ENCODE measurements at regions not wholly inside any gene's neighbourhood (a gene's known extent, or its start where the extent isn't known, plus 50 kb on each side); places are given as distances from the start of the nearest gene placed in this dataset.

DNA sequence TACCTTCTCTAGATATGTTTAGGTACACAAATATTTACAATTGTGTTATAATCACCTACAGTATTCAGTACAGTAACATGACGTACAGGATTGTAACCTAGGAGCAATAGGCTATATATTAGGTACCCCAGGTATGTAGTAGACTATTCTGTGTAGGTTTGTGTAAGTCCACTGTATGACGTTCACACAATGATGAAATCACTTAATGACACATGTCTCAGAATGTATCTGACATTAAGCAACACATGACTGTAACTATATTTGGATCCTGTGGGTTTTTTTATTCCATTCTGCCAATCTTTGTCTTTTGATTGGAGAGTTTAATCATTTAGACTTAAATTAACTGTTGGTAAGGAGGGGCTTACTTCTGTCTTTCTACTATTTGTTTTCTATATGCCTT lies 52.1 kb downstream of the STYXL2 start:
- no peak for DNase-seq

DNA sequence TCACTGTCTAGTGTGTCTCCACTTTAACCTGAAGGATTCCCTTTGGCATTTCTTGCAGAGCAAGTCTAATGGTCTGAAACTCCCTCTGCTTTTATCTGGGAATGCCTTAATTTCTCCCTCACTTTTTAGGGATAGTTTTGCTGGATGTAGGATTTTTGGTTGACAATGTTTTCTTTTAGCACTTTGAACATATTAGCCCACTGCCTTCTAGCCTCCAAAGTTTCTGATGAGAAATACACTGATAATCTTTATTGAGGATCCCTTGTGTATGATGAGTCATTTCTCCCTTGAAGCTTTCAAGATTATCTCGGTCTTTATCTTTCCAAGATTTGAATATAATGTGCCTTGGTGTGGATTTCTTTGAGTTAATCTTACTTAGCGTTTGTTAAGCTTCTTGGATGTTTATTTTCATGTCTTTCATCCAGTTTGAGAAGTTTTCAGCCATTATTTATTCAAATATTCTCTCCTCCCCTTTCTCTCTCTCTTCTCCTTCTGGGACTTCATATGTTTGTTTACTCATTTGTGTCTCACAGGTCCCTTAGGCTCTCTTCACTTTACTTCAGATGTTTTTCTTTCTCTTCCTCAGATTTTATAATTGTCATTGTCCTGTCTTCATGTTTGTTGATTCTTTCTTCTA lies 53.1 kb downstream of the STYXL2 start:
- no peak for DNase-seq

DNA sequence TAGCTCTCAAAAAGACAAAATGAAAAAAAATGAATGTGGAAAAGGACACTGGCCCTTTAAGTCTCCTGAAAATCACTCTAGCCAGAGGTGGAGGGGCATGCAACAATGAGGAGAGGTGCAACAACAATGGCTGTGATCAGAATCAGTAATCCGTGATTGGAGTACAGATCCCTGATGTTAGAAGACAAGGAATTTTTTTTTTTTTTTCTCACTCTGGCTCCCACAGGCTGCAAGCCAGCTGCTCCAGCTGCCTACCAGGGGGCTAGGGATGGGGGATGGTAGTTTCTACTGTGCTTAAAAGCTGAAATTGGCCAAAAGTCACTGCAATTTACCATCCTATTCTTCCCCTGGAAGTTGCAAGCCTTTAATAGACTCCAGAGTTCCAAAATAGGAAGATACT lies 54.5 kb downstream of the STYXL2 start:
- no peak for DNase-seq

DNA sequence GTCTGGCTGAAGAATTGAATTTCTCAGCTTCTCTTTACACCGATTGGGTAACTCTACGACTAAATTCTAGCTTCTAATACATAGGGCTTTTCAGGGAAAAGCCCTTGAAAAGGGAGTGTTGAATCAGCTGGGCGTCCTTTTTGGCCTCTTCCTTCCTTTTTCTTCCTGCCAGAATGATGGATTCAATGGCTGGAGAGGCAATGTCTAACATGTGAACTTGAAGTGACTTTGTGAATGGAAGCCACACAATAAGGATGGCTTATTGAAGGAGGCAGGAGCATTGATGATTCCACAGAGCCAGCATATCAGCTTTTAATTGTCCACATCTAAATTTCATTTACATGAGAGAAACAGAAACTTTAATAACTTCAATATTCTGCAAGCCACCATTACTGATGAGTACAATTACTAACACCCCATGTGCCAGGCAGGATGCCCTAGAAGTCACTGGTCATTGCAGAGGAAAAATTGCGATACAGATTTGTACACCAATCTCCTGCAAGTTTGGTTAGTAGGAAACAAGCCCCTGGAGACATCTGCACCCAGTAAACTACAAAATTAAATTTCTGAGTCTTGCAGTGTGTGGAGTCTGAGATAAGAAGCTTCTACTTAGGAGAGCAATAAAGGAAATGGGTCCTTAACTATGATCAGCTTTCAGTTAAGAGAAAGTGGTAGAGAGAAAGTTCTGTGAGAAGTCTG lies 56.1 kb downstream of the STYXL2 start:
- DNase-seq: no peak

DNA sequence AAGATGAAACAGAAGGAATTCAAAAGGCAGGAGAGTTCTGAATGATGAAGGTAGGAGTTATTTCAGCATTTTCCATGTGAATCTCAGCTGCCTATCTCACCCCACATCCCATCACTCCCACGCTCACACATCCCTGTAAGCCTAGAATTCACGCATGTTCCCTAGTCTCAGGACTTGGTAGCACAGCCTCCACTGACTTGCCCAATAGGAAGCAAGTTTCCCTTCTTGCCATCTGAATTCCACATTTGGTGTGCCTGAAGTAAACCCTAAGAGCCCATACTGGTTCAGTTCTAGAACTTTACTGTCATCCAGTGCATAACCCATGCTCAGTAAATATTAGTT lies 56.6 kb downstream of the STYXL2 start:
- DNase-seq: no peak

DNA sequence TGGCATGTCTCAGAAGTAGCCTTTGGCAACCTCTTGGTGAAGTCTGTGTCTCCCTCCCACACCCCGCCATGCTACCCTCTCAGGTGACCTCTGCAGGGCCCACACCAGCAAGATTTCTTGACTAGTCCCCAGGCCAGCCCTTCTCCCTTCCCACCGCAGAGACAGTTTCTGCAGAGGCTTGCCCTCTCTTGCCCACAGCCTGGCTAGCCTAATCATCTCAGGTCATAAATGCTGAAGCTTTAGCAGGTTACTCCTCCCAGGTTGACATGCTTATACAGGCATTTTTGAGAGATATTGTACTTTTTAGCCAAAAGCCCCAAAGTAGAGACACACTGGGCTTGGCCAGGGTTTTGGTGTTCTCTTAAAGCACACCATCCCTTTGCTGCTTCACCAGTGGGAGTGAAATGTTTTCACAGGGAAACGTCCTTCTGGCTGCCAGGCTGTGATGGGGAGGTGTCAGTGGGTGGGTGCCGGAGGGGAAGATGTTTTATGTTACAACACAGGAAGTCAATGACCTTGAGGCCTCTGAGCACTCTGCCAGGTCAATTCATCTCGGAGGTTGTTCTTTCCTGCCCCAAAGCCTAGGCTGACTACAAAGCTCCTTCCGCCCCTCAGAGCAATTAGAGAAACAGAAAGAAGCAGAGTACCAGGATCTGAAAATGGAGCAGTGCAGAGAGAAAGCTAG lies 58.5 kb downstream of the STYXL2 start:
- no peak for DNase-seq

DNA sequence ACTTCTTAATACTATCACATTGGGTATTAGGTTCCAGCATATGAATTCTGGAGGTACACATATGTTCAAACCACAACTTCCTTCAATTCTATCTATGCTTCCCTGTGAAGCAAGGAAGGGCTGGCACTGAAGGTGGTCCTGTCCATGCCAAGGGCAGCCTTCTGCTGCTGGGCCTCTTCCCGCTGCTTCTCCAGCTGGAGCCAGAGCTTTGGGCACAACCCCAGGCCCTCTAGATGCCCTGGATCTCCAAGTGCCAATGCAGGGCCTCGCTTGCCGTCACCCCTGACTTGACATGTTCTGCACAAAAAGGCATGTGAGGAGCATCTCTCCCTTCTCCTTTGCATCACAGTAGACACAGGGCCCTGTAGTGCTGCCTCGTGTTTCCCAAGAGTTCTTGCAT lies 62.6 kb downstream of the STYXL2 start:
- DNase-seq: no peak

DNA sequence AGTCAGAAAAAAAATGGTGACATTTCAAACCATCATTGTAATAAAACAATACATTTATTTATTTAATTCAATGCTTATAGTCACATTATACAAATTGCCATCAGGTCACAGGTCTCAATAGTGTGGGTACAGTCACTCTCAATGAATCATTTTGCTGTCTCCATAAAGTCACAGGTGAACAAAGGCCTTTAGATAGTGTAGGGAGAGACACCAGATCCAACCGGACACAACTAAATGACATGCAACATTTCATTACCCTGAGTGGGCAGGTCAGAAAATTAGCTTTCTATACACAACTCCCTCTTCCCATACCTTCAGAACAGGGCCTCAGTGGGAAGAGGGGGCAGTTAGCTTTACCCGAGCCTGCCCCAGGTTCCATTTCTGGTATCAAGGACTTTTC lies 63.2 kb downstream of the STYXL2 start:
- DNase-seq: no peak

DNA sequence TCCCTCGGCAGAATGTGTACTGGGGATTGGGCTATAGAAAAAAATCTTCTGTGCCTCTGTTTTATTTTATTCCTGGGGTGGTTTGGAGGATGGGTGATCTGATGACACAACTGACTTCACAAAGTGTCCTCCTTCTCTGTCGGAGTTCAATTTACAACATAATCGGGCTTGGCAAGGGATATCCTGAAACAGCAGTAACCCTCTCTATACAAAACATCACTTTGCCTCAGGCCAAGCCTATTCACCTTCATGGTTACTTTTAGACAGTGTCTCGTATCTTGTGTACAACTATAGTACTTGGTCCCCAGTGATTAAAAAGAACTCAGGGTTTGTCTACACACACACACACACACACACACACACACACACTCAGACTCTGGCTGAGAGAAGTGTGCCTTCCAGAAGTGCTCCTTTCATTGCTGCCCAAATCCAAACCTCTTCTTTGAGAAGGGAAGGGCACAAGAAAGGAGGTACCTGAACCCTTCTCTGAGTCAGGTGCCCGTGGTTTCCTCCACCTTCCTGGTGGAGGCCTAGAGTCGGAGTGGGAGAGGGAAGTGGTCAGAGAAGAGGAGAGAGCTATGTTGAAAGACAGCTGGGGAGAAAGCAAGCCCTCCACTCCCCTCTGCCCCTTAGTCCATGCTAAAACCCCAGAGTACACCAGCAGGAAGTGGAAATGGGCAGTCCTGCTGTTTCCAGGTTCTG lies 62.4 kb upstream of the POU2F1 start:
- no peak for DNase-seq

DNA sequence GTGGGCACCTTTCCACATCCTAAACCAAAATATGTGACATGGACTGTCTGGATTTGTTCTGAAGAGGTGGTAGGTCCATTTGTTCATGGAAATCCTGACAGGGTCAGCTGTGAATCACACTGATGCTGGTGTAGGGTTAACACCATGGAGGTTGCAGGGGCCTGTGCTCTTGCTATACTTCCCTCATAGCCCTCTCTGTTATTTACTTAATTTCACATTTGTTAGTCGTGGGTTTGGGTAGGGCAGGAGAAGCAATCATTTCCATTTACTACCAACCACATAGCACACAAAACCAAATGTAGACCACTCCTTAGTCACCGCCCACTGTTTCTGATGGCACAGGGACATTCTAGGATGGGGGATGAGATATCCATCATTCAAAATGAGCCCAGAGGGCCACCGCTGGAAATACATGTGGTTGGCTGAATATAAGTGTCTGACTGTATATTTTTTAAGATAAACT lies 61.8 kb upstream of the POU2F1 start:
- DNase-seq: no peak

DNA sequence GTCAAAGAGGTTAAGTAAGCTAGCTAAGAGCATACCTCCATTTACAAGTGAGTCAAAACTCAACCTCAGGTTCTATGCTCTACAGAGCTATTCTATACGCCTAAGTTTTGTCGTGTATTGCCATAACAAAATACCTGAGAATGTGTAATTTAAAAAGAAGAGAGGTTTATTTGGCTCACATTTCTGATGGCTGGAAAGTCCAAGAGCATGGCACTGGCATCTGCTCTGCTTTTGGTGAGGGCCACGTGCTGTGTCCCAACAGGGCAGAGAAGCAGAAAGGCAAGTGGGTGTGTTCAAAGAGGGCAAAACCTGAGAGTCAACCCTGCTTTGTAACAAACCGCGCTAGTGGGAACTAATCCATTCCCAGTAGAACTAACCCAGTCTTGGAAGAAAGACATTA lies 60.9 kb upstream of the POU2F1 start:
- no peak for DNase-seq

DNA sequence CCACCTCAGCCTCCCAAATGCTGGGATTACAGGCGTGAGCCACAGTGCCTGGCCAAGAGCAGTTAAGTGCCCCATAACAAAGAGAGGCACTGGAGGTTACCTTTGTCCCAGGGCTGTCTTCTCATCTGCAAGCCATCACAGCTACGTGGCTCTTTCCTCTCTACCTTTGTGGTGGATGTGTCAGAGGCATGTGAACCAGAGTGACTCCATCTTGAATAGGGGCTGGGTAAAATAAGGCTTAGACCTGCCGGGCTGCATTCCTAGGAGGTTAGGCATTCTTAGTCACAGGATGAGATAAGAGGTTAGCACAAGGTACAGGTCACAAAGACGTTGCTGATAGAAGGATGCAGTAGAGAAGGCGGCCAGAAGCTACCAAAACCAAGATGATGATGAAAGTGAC lies 59.4 kb upstream of the POU2F1 start:
- DNase-seq: no peak

DNA sequence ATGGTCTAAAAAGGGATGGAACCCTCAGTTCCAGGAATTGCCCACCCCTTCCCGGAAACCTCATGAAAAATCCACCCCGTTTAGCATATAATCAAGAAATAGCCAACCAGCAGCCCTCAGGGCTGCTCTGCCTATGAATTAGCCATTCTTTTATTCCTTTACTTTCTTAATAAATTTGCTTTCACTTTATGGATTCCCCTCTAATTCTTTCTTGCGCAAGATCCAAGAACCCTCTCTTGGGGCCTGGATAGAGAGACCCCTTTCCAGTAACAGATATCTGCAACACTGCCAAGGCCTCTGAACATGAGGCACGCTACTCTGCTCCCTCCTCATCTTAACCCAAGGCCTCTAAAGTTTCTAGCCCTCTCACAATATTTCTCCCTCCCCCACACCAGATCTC lies 58.9 kb upstream of the POU2F1 start:
- no peak for DNase-seq

DNA sequence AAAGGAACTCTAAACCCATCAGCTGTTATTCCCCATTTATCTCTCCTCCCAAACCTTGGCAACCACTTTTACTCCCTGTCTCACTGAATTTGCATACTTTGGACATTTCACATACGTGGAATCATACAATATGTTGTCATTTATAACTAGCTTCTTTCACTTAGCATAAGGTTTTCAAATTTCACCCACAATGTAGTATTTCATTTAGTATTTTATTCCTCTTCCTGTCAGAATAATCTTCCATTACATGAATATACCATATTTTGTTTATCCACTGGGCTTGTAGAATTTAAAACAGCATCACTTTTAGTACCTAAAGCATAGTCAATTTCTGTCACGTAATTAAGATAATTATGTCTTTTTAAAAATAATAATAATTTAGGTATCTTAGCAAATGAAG lies 55.5 kb upstream of the POU2F1 start:
- DNase-seq: no peak

DNA sequence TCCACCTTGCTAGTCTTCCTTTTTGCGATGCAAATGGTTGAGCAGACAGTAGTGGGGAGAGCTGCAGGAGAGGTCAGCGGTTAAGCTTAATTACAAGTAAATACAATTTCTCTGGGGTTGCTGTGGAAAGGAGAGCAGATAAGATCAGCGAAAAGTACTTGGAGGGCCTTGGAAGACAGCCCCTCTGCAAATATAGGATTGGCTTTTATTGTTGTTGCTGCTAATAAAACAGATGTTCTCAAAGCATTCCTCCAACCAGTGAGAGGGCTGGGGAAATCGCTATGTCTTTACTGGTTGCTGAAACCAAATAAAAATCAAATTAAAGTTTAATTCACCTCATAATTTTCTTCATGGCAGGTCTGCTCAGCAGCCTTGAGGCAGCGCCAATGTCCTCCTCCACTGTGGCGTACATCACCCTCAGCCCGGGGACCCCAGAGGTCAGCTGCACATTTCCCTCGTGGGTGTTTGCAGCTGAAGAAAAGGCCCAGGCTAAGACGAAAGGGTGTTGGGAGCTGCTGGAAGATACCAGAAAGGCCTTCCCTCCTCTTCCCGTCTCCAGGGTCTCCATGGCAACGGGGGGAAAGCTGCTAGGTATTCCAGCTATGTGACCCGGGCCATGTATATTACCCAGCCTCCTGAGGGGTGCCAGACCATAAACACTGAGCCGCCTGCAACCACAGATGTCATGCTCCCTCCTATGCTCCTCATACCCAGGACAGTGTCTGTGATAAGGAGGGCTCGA lies 54.6 kb upstream of the POU2F1 start:
- DNase-seq: peak; percentile 57

DNA sequence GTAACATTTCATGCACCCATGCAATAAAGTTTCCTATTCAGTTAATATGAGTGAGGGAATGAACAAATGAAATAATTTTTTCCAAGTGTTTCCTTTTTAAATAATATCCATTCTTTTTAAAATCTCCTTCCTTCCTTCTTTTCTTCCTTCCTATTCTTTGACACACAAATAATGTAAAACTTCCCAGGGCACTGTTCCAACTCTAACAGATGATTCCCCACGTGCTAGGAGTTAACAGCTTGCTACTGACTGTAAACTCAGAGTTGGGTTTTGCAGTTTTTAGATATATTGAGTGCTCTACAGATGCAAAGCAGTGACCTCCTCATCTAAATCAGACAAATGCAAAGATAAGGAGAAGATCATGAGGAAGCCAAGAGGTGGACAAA lies 54.0 kb upstream of the POU2F1 start:
- DNase-seq: peak; percentile 21

DNA sequence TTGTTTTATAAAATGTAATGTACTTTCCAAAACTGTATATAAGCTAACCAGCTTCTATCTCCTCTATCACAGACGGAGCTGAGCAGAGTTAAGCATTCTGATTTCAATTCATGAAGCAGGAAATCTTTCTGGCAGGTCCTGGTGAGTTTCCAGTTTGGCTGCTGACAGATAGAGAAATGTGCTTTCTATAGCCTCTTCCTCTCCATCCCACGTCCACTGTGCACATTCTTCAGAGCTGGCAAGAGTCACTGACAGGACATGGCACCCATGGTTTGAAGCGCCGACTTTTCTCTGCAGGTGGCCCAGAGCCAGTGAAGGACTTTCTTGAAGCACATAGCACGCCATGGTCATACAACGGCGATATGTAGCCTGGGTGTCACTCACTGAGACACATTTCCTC lies 52.3 kb upstream of the POU2F1 start:
- no peak for DNase-seq

DNA sequence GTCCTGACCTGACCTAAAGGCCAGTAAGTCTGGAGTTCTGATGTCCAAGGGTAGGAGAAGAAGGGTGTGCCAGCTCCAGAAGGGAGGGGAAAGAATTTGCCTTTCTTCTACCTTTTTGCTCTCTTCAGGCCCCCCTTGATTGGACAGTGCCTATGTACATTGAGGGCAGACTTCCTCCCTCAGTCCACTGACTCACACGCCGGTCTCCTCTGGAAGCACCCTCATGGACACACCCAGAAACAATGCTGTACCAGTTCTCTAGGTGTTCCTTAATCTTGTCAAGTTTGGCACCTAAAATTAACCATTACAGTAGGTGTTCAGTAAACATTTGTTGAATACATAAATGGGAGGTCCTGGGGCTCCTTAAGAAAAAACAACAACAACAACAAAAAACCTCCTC lies 51.0 kb upstream of the POU2F1 start:
- no peak for DNase-seq

Data from NCI-H524 treated with DMSO at 0.1 percent for 48 hours (cell line).